Tibial artery (tissue), 4 donors: ENCODE measurements at regions not wholly inside any gene's neighbourhood (a gene's known extent, or its start where the extent isn't known, plus 50 kb on each side); places are given as distances from the start of the nearest gene placed in this dataset.

Experiments
- DNase-seq, 2 donors: peaks; one replicate each; pipeline ENCODE4 v3.0.0-alpha.2; 2019
- H3K27ac ChIP-seq, 2 donors: fragments of 200-600 bp; sonication (generic) in 1 of 2; 1 replicate in 1 of 2; 2 replicates in 1 of 2; pipeline ENCODE4 v1.5.1; 2018 to 2019; ENCODE audit warnings: mild to moderate bottlenecking in 1 of 2
- H3K27me3 ChIP-seq, 2 donors: fragments of 200-600 bp; sonication (generic) in 1 of 2; one replicate each; pipeline versions ENCODE4 v1.5.1 to v1.6.0; 2016 to 2019
- H3K36me3 ChIP-seq, 3 donors: fragments of 200-600 bp; sonication (generic) in 2 of 3; one replicate each; pipeline ENCODE4 v1.5.1; 2016 to 2019; ENCODE audit warnings: mild to moderate bottlenecking in 2 of 3
- H3K4me1 ChIP-seq, 4 donors: fragments of 200-600 bp; sonication (generic) in 2 of 4; 1 replicate in 3 of 4; 2 replicates in 1 of 4; pipeline ENCODE4 v1.5.1; 2016 to 2019
- H3K4me3 ChIP-seq, 2 donors: fragments of 200-600 bp; sonication (generic) in 1 of 2; 1 replicate in 1 of 2; 2 replicates in 1 of 2; pipeline ENCODE4 v1.5.1; 2018 to 2019; ENCODE audit warnings: mild to moderate bottlenecking in 2 of 2
- H3K9me3 ChIP-seq, 3 donors: fragments of 200-600 bp; sonication (generic) in 1 of 3; one replicate each; pipeline ENCODE4 v1.5.1; 2016 to 2019
- intact Hi-C: fragments of 100-400 bp; cut with DNase I; formaldehyde crosslinking; loops from one replicate; pipeline ENCODE4 v1.15.0; 2023; ENCODE audit warnings: low total_unique reads
- TF ChIP-seq, protein P1 (sequence below), 2 experiments: fragments of 200-600 bp in 1 of 2; fragments of 450-650 bp in 1 of 2; IDR thresholded peaks; one replicate each; pipeline ENCODE4 v1.5.1; 2017 to 2019; ENCODE audit warnings: antibody characterized with exemption in 2 of 2, mild to moderate bottlenecking in 1 of 2, moderate library complexity in 1 of 2

DNA sequence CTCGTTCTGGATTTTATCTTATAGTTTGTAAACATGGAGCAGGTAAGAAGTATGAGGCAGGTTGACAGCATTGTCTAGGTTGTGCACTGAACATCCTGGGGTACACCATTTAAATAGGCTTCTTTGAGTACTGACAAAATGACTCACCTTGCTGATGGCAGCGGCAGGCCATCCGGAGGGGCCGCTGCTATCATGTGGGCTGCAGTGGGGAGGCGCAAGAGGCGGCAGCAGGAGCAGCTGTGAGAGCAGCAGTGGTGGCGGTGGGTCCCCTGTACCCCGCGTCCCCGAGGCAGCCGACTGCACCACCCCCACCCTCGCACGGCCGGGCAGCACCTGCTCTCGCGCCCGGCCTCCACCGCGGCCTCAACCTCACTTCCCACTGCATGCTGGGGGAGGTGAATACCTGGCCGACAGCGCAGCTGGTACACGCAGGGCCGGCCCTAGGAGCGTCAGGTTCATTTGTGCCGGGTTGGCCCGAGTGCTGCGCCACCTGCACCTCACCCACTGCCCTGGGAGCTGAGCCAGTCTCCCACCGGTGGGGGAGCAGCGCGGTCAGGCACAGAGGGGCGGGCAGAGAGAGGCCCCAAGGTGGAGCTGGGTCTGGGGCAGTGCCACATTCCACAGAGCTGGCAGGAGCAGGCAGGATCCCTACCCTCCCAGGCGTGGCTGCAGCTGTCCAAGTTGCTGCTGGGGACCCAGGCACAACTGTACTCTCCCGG, 154.5 kb upstream of the RBMS1 start:
- Histone ChIP-seq H3K27ac (no peak overlapping the region), H3K9me3 (no peaks in the 10 kb centered on the region), H3K27me3 (no peaks in the 10 kb centered on the region), H3K4me3 (no peak overlapping the region), H3K36me3 (no peaks in the 10 kb centered on the region), H3K4me1 (peaks cover 0 to 16% (median 7%) of the 10 kb centered on the region in 4 donors)
- intact Hi-C loops: no loop called here
- no peak for DNase-seq
- TF ChIP-seq, protein P1, sequence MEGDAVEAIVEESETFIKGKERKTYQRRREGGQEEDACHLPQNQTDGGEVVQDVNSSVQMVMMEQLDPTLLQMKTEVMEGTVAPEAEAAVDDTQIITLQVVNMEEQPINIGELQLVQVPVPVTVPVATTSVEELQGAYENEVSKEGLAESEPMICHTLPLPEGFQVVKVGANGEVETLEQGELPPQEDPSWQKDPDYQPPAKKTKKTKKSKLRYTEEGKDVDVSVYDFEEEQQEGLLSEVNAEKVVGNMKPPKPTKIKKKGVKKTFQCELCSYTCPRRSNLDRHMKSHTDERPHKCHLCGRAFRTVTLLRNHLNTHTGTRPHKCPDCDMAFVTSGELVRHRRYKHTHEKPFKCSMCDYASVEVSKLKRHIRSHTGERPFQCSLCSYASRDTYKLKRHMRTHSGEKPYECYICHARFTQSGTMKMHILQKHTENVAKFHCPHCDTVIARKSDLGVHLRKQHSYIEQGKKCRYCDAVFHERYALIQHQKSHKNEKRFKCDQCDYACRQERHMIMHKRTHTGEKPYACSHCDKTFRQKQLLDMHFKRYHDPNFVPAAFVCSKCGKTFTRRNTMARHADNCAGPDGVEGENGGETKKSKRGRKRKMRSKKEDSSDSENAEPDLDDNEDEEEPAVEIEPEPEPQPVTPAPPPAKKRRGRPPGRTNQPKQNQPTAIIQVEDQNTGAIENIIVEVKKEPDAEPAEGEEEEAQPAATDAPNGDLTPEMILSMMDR (IDR thresholded peaks at IDR 0.05): no peak

DNA sequence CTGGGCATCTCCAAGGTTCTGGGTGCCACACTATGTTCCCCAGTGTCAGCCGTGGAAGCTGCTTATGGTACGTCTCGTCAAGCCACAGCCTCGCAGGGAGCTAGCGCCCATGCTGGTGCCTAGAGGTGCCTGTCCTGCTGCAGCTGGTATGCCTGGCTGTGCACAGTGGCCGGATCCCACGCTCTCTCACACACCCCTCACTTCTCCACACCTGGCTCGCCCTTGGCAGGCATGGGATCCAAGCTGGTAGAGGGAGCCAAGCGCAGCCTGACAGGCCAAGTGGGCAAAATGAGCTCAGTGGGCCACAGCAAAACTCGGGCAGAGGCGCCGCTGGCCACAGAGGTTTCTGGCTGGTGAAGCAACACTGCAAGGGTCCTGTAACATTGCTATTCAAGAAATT, 156.1 kb upstream of the RBMS1 start:
- H3K27ac ChIP-seq: no peak overlapping the region
- no peaks in the 10 kb centered on the region for H3K36me3 ChIP-seq
- TF ChIP-seq, protein P1 (IDR thresholded peaks at IDR 0.05): no peak
- intact Hi-C loops: no loop called here
- DNase-seq: no peak
- peaks cover 0 to 16% (median 7%) of the 10 kb centered on the region in 4 donors for H3K4me1 ChIP-seq
- no peaks in the 10 kb centered on the region for H3K9me3 ChIP-seq
- H3K4me3 ChIP-seq: no peak overlapping the region
- no peaks in the 10 kb centered on the region for H3K27me3 ChIP-seq

DNA sequence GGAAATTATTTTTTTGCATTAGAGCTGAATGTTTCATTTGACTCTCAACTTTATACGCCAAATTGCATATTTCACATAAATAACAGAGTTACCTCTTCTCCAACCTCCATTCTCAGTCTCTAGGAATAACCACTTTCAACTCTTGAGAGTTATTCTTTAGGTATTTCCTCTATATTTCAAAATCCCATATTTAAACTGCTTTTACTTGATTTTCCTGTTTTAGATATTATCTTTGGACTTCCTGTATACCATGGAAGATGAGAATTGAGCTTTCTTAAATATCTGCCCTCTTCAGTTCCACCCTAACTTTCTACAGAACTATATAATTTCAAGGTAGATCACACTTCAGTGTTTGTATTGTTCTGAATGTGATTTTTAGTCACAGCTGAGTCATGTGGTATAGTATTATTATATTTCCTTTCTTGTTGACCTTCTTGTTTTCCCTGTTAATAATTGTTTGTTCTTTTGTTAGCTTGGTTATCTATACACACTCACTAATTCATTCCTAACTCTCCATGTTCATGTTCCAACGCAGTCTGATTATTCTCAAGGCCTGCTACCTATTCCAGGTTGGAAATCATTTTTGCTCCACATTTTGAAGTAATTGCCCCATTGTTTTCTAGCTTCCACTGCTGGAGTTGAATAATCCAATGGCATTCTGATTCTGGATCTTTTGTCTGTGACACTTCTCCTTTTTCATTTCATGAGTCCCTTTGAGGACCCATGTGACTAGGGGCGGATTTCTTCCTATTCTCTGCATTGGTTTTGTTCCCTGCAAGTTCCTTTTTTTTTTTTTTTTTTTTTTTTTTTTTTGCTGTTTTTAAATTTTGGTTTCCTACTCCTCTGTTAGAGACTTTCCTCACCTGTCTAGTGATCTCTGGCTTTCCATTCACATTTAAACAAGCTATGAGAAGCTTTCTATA, 156.8 kb upstream of the RBMS1 start:
- Histone ChIP-seq H3K36me3 (no peaks in the 10 kb centered on the region), H3K9me3 (no peaks in the 10 kb centered on the region), H3K27ac (no peak overlapping the region), H3K4me3 (no peak overlapping the region), H3K4me1 (peaks cover 0 to 16% (median 7%) of the 10 kb centered on the region in 4 donors), H3K27me3 (no peaks in the 10 kb centered on the region)
- TF ChIP-seq, protein P1 (IDR thresholded peaks at IDR 0.05): no peak
- no peak for DNase-seq
- intact Hi-C loops: no loop called here

DNA sequence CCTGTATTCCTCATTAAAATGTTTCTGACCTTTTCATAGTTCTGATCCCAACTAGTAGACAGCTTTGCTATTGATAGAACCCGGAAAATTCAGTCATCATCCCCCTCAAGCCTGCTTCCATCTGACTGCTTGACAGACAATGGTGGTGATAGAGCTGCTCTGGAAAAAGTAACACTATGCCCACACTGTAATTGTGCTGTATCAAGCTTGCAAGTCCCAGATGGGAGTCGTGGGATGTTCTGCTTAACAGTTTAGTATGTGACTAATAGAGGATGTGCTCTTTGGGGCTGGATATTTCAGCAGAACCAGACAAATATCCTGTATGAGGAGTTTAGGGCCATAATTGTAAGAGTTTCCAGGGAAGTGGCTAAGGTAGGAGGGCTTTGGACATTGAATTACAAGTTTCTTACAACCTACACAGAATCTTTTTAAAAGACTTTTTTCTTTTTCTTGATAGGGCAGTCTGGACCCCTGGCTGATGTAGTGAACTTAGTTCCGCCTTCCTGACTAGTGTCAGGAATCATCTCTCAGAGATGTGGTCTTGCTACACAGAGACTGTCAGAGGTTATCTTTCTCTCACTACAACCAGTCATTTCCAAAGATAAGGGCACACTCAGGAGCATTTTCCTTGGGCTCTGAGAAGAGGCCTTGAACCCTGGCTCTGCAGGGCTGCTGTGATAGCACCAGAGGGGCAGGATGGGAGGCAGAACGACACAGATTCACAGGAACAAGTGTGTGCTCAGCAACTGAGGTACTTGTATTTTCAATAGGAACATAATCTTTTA, 158.0 kb upstream of the RBMS1 start:
- H3K4me1 ChIP-seq: peaks cover 0 to 16% (median 8%) of the 10 kb centered on the region in 4 donors
- no peak for DNase-seq
- no peaks in the 10 kb centered on the region for H3K36me3 ChIP-seq
- peak overlapping the region in 1 of 2 donors; percentile 46 for H3K27ac ChIP-seq
- H3K9me3 ChIP-seq: no peaks in the 10 kb centered on the region
- TF ChIP-seq, protein P1 (IDR thresholded peaks at IDR 0.05): no peak
- H3K4me3 ChIP-seq: no peak overlapping the region
- intact Hi-C loops: no loop called here
- H3K27me3 ChIP-seq: no peaks in the 10 kb centered on the region

DNA sequence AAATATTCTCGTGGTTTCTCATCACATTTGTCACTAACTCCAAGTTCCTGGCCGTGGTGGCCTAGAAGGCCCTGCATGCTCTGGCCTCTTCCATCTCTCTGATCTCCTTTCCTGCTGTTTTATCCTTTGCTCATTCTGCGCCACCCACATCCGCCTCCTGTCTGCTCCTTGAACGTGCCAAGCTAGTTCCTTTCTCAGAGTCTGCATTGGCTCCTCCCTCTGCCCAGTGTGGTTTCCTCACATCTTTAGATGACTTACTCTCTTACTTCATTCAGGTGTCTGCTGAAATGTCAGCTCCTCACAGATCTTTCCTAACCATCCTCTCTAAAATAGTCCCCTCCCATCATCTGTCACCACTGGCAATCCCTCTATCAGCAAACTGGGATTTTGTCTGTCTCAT, 158.6 kb upstream of the RBMS1 start:
- H3K27me3 ChIP-seq: no peaks in the 10 kb centered on the region
- H3K9me3 ChIP-seq: no peaks in the 10 kb centered on the region
- H3K36me3 ChIP-seq: no peaks in the 10 kb centered on the region
- peaks cover 0 to 20% (median 13%) of the 10 kb centered on the region in 4 donors for H3K4me1 ChIP-seq
- TF ChIP-seq, protein P1 (IDR thresholded peaks at IDR 0.05): no peak
- DNase-seq: peak in 1 of 2 donors; percentile 65
- peak overlapping the region in 1 of 2 donors; percentile 46 for H3K27ac ChIP-seq
- intact Hi-C loops: no loop called here
- no peak overlapping the region for H3K4me3 ChIP-seq
